Liver (tissue), 3 donors: ENCODE measurements at regions not wholly inside any gene's neighbourhood (a gene's known extent, or its start where the extent isn't known, plus 50 kb on each side); places are given as distances from the start of the nearest gene placed in this dataset.

Experiments
- RXRA ChIP-seq, 2 donors: IDR thresholded peaks; 2 replicates each; pipeline ENCODE4 v1.6.1; 2017 to 2018; ENCODE audit warnings: antibody characterized with exemption in 2 of 2, mild to moderate bottlenecking in 1 of 2
- SP1 ChIP-seq: IDR thresholded peaks from 2 replicates; pipeline ENCODE4 v1.6.1; 2018; ENCODE audit warnings: antibody characterized with exemption, mild to moderate bottlenecking
- ZBTB33 ChIP-seq: IDR thresholded peaks from 2 replicates; pipeline ENCODE4 v1.6.1; 2016; ENCODE audit warnings: antibody characterized with exemption
- TF ChIP-seq, protein P1 (sequence below): fragments of 150-350 bp; IDR thresholded peaks from 2 replicates; pipeline ENCODE4 v1.5.1; 2017; ENCODE audit warnings: improper control_type of control experiment, low read depth, low read length; ENCODE audit not compliant: missing input control
- donor health status: healthy.
- donor health status: healthy.

DNA sequence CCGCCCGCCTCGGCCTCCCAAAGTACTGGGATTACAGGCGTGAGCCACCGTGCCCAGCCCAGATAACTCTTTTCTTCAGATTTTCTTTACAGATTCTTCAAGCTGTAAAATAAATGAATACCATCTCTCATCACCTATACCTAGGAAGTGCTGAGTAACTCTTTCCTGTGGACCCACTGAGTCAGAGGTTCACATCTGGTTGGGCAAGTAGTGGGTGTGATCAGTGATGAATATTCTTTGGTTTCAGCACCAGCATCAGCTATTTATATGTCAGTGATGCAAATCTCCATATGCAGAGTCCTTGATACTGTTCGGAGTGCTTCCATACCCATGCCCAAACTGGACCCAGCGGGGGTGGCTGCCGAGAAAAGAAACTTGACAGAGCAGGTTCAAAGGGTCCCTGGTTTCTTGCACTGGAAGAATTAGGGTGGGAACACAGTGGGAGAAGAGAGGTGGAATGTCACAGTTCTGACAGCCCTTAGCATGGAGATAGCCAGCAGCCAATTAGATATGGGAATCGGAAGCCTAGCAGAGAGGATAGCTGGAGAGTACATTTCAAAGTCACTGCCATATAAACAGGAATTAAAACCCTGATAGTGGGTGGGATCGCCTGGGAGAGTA lies 64.9 kb upstream of the DDR1 start:
- TF ChIP-seq, protein P1, sequence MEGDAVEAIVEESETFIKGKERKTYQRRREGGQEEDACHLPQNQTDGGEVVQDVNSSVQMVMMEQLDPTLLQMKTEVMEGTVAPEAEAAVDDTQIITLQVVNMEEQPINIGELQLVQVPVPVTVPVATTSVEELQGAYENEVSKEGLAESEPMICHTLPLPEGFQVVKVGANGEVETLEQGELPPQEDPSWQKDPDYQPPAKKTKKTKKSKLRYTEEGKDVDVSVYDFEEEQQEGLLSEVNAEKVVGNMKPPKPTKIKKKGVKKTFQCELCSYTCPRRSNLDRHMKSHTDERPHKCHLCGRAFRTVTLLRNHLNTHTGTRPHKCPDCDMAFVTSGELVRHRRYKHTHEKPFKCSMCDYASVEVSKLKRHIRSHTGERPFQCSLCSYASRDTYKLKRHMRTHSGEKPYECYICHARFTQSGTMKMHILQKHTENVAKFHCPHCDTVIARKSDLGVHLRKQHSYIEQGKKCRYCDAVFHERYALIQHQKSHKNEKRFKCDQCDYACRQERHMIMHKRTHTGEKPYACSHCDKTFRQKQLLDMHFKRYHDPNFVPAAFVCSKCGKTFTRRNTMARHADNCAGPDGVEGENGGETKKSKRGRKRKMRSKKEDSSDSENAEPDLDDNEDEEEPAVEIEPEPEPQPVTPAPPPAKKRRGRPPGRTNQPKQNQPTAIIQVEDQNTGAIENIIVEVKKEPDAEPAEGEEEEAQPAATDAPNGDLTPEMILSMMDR, result no peak
- TF ChIP-seq SP1 (no peak), ZBTB33 (no peak), RXRA (IDR thresholded peaks at IDR 0.05) (no peak)
